GM19455 (cell line): ENCODE measurements at regions not wholly inside any gene's neighbourhood (a gene's known extent, or its start where the extent isn't known, plus 50 kb on each side); places are given as distances from the start of the nearest gene placed in this dataset.
A peak's percentile ranks its signal among the peaks of the same experiment; 100 is the strongest.

ENCODE experiments used
- ATAC-seq: cut with Tn5 transposase; IDR thresholded peaks from one replicate; pipeline ENCODE4 v1.9.1; 2021; ENCODE audit not compliant: unreplicated experiment

DNA sequence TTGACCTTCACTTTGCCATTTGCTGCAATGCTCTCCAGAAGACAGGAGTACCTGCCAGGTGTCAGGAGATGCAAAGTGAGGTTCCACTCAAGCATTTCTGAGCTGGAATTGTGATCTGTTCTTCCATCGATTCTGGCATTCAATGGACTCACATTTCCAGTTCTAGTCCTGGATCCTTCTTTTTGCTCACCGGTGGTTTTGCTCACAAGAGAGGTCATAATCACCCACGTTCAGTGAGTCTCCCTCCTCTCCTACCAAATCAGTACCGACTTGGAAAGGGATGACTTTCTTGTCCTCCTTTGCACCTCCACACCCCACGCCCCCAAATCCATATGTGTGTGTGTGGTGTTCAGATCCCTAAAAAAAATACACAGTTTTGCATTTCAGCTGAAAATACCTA is 206.7 kb upstream of the IGF1R start:
- no peak for ATAC-seq

DNA sequence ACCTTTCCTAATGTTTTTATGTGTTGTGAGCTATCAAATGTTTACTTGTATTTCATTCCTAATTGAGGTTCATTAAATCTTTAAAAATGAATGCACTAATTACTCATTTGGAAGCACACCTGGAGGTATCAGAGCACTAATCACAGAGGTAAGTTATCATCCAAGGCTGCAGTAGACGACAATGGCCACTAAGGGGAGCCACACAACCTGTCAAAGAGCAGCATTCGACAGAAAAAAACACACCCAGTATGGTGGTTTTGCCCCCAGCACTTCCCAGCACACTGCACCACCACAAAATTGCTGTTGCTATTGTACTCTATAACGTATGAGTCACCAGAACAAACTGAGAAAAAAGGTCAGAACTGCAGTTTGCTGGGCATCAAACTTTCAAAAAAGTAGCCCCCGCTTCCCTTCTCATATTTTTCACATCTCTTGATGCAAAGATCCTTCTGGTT is 205.9 kb upstream of the IGF1R start:
- peak; percentile 66 for ATAC-seq

DNA sequence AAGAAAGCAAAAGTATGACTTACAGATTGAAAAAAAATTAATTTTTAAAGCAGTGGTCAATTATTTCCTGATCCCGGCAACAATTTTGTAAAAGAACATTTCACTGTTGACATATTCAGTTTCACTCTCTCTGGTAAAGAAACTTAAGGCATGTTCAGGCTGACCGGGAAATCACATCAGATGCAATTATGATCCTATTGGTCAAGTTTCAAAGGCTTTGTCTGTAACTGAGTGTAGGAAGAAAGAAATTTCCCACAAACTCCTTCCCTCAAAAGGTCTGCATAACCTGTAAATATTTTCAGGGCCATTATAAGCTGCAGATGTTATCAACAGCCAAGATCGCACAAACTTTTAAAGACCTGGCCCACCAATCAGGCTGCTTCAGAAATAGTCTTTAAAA is 205.4 kb upstream of the IGF1R start:
- no peak for ATAC-seq

DNA sequence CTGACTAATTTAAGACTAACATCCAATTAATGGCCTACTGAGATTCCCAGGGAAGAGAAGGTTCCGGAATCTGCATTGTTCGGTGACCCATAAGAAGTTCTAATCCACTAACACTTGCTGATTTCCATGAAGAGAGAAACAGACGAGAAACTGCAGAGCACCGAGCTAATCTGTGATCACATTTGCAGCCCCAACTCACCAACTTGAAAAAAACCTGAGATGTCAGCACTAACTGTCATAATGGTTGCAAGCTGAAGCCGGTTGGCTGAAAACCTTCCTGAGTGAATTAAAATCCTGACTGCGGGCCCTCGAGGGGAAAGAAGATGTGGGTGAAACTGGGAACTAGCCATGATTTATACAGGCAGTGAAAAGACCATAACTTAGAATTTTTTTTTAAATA is 204.8 kb upstream of the IGF1R start:
- ATAC-seq: no peak

GRCh38 chr15:98444138-98444537 is 204.2 kb upstream of the IGF1R start:
- ATAC-seq: no peak

DNA sequence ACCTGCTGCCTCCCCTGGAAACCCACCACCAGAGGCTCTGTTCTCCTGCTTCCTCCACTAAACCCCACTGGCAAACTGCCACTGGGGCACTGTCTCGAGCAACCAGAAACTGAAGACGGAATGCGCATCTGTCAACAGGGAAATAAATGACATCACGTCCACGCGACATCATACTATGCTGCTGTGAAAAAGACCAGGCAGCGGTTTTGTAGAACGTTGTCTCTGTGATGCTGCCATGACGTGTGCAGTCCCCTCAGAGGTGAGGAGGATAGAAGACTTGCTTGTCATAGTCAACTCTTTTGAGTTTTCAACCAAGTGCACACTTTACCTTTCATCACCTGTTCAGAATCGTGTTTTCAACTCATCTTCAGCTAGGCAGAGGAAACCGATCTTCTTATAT is 203.0 kb upstream of the IGF1R start:
- no peak for ATAC-seq

GRCh38 chr15:98446083-98446482 is 202.3 kb upstream of the IGF1R start:
- no peak for ATAC-seq

DNA sequence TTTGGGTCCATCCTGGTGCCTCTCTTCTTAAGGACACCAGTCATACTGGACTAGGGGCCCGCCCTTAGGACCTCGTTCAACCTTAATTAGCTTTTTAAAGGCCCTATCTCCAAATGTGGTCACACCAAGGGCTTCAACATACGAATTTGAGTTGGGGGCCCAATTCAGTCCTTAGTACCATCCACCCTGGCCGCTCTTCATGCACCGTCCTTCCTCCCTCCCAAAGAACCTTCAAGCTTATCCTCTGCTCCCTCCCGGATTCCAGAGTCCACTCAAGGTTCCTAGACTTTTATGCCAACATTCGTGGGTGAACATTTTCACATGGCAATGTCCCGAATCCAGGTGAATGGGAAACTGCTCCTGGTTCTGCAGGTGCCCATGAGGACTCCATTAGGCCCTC is 201.3 kb upstream of the IGF1R start:
- ATAC-seq: no peak

GRCh38 chr15:98451236-98451635 is 197.1 kb upstream of the IGF1R start:
- ATAC-seq: no peak

DNA sequence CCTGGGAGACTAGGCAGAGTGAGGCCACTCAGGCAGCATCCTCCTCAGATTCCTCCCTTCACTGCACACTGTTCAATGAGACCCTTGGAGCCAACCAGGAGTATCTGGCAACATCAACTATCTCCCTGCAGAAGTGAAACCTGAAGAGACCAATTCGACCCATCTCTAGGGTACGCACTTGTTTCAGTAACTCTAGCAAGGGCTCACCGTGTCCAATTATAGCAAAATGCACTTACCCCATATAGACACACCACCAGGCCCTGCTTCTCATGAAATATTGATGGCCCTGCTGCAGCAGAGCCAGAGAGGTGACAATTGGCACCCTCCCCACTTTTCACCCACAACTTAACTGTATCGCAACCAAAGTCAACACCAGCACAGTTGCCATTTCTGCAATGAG is 196.1 kb upstream of the IGF1R start:
- no peak for ATAC-seq

DNA sequence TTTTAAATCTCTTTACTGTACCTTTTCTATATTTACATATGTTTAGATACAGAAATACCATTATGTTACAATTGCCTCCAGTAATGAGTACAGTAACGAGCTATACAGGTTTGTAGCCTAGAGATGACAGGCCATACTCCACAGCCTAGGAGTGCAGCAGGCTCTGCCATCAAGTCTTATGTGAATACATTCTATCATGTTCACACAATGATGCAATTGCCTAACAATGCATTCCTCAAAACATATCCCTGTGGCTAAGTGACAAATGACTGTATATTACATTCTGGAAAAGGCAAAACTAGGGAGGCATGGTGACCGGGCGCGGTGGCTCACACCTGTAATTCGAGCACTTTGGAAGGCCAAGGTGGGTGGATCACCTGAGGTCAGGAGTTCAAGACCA is 192.4 kb upstream of the IGF1R start:
- no peak for ATAC-seq

DNA sequence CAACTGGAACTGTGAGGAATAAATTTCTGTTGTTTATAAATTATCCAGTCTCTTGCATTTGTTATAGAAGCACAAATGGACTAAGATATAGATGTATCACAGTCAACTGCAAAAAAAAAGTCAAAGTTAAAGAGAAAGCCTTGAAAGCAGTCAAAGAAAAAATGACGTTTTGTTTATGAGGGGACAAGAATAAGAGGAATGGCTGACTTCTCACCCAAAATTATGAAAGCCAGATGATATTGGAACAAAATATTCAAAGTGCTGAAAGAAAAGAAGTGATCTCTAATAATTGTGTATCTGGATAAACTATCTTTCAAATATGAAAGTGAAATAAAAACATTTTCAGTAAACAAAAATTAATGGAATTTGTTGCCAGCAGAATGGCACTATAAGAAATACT is 171.8 kb upstream of the IGF1R start:
- no peak for ATAC-seq

GRCh38 chr15:98480844-98481243 is 167.5 kb upstream of the IGF1R start:
- no peak for ATAC-seq

DNA sequence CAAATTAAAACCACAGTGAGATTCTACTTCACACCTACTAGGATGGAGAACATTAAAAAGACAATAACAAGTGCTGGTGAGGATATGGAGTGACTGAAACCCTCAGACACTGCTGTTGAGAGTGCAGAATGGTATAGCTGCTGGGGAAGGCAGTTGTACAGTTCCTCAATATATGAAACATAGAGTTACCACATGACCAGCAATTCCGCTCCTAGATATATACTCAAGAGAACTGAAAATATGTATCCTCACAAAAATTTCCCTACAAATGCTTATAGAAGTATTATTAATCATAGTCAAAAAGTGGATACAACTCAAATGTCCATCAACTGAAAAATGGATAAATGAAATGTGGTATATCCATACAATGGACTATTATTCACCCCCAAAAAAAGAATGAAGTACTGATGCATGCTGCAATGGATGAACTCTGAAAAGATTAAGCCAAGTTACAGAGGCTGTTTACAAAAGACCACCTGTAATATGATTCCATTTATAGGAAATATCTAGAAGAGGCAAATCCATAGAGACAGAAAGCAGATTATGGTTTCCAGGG is 164.7 kb upstream of the IGF1R start:
- ATAC-seq: no peak

GRCh38 chr15:98484914-98485313 is 163.4 kb upstream of the IGF1R start:
- no peak for ATAC-seq

- ATAC-seq: no peak
Measured at GRCh38 chr15:98485451-98485850, 162.9 kb upstream of the IGF1R start.

GRCh38 chr15:98493966-98494511 is 154.3 kb upstream of the IGF1R start:
- no peak for ATAC-seq

GRCh38 chr15:98501192-98501591 is 147.1 kb upstream of the IGF1R start:
- ATAC-seq: no peak

DNA sequence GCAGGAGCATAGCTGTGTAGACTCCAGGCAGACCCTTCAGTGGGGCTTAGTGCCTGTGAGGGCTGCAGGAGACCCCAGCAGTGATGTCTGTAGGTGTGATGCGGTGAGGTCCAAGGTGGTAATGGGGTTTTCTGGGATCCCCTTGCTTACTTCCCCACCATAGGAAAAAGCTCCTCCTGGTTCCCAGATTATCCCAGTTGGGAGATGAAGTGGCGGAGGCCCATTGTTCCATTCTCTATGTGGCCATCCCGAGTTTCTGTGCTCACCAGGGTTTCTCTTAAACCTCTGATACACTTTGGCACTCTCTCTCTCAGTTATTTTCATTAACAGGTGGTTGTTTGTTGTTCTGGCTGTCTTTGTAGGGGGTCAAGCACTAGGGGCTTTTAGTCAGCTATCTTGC is 146.7 kb upstream of the IGF1R start:
- no peak for ATAC-seq

- no peak for ATAC-seq
Measured at GRCh38 chr15:98503970-98504369, 144.4 kb upstream of the IGF1R start.

- no peak for ATAC-seq
Measured at GRCh38 chr15:98504998-98505397, 143.3 kb upstream of the IGF1R start.

GRCh38 chr15:98505611-98506031 is 142.7 kb upstream of the IGF1R start:
- no peak for ATAC-seq

- no peak for ATAC-seq
Measured at GRCh38 chr15:98506172-98506571, 142.2 kb upstream of the IGF1R start.
